Ishikawa (cell line): ENCODE measurements at regions not wholly inside any gene's neighbourhood (a gene's known extent, or its start where the extent isn't known, plus 50 kb on each side); places are given as distances from the start of the nearest gene placed in this dataset.

Experiments
- CEBPB ChIP-seq: IDR thresholded peaks from 2 replicates; pipeline ENCODE4 v1.6.1; 2012
- CREB1 ChIP-seq: IDR thresholded peaks from 2 replicates; pipeline ENCODE4 v1.6.1; 2012; ENCODE audit warnings: low read depth
- EGR1 ChIP-seq: IDR thresholded peaks from 2 replicates; pipeline ENCODE4 v1.6.1; 2012
- EP300 ChIP-seq: IDR thresholded peaks from 2 replicates; pipeline ENCODE4 v1.6.1; 2012; ENCODE audit warnings: borderline replicate concordance
- FOXM1 ChIP-seq: IDR thresholded peaks from 2 replicates; pipeline ENCODE4 v1.6.1; 2012; ENCODE audit warnings: low read depth, borderline replicate concordance
- NFIC ChIP-seq: IDR thresholded peaks from 2 replicates; pipeline ENCODE4 v1.6.1; 2012
- RAD21 ChIP-seq: IDR thresholded peaks from 2 replicates; pipeline ENCODE4 v1.6.1; 2012; ENCODE audit warnings: low read depth
- TAF1 ChIP-seq: IDR thresholded peaks from 2 replicates; pipeline ENCODE4 v1.6.1; 2012; ENCODE audit warnings: low read depth, mild to moderate bottlenecking
- TCF12 ChIP-seq: IDR thresholded peaks from 2 replicates; pipeline ENCODE4 v1.6.1; 2012; ENCODE audit warnings: low read depth
- TEAD4 ChIP-seq: IDR thresholded peaks from 2 replicates; pipeline ENCODE4 v1.6.1; 2012
- YY1 ChIP-seq: IDR thresholded peaks from 2 replicates; pipeline ENCODE4 v1.6.1; 2012; ENCODE audit warnings: low read depth
- ZBTB7A ChIP-seq: IDR thresholded peaks from 2 replicates; pipeline ENCODE4 v1.6.1; 2012; ENCODE audit warnings: low read depth
- TF ChIP-seq, protein P1 (sequence below): IDR thresholded peaks from 2 replicates; pipeline ENCODE4 v1.6.1; 2012; ENCODE audit warnings: low read depth, mild to moderate bottlenecking
- TF ChIP-seq, protein P2 (sequence below): IDR thresholded peaks from 2 replicates; pipeline ENCODE4 v1.6.1; 2012
- TF ChIP-seq, protein P3 (sequence below): IDR thresholded peaks from 2 replicates; pipeline ENCODE4 v1.6.1; 2012

DNA sequence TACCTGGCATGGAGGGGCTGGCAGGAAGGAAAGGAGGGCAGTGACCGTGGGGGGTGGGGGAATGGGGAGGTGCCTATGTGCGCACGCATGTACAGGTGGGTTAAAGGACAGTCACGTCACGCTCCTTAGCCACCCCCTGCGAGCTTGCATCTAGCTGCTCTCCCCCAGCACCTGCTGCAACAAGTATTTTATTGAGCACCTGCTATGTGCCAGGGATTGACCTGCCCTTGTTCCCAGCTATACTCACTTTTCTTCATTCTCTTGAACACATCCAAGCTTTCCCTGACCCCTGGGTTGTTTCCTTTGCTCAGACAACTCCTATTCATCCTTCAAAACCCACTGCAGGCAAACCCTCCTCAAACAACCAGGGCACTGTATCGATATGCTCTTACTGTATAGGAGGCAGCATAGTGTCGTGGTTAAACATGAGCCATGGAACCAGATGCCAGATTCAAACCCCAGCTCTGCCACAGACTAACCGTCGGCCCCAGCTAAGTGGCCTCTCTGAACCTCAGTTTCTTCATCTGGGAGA, 155.2 kb upstream of the CIBAR2 start:
- TF ChIP-seq EGR1 (no peak), TEAD4 (no peak)
- TF ChIP-seq, protein P1, sequence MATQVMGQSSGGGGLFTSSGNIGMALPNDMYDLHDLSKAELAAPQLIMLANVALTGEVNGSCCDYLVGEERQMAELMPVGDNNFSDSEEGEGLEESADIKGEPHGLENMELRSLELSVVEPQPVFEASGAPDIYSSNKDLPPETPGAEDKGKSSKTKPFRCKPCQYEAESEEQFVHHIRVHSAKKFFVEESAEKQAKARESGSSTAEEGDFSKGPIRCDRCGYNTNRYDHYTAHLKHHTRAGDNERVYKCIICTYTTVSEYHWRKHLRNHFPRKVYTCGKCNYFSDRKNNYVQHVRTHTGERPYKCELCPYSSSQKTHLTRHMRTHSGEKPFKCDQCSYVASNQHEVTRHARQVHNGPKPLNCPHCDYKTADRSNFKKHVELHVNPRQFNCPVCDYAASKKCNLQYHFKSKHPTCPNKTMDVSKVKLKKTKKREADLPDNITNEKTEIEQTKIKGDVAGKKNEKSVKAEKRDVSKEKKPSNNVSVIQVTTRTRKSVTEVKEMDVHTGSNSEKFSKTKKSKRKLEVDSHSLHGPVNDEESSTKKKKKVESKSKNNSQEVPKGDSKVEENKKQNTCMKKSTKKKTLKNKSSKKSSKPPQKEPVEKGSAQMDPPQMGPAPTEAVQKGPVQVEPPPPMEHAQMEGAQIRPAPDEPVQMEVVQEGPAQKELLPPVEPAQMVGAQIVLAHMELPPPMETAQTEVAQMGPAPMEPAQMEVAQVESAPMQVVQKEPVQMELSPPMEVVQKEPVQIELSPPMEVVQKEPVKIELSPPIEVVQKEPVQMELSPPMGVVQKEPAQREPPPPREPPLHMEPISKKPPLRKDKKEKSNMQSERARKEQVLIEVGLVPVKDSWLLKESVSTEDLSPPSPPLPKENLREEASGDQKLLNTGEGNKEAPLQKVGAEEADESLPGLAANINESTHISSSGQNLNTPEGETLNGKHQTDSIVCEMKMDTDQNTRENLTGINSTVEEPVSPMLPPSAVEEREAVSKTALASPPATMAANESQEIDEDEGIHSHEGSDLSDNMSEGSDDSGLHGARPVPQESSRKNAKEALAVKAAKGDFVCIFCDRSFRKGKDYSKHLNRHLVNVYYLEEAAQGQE: no peak

DNA sequence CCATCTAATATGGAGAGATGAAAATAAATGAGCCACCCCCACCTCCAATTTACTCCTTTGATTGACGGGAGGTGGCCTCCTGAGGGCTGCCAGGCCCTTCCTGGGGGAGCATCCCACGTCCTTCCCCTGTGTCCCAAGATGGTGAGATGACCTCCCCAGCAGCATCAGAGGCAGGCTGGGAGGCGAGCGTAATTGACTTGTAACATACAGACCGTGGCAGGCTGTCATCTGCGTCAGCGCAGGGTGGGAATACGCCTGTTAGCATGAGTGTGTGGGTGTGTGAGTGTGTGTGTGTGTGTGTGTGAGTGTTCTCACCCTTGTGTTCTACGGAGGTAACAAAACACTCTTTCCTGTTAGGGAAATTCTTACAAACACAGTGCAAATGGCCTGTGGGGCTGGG, 156.9 kb upstream of the CIBAR2 start:
- TF ChIP-seq TAF1 (no peak), RAD21 (no peak), TEAD4 (no peak), EP300 (no peak), ZBTB7A (no peak), CREB1 (no peak), YY1 (no peak), EGR1 (no peak), CEBPB (no peak), FOXM1 (no peak)
- TF ChIP-seq, protein P2, sequence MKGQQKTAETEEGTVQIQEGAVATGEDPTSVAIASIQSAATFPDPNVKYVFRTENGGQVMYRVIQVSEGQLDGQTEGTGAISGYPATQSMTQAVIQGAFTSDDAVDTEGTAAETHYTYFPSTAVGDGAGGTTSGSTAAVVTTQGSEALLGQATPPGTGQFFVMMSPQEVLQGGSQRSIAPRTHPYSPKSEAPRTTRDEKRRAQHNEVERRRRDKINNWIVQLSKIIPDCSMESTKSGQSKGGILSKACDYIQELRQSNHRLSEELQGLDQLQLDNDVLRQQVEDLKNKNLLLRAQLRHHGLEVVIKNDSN: no peak
- TF ChIP-seq, protein P1: no peak

DNA sequence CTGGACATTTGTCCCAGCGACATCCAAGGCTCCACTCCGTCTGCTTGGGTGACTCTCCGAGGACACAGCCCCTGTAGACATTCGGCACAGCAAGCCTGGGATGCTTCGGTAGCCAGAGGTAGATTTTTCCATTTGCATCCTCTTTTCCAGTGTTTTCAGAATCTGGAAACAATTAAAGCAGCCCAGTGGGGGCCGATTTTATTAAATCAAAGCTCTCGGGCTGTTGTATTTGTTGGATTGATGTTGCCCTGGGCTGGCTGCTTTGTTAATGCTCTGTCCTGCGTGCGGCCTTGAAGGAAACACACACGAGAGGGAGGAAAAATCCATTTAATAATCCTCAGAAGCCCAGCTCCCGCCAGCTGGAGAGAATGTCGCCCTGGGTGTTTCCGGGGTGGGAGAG, 158.1 kb upstream of the CIBAR2 start:
- TF ChIP-seq TCF12 (no peak), CEBPB (no peak), ZBTB7A (no peak), CREB1 (no peak), TAF1 (no peak), EP300 (no peak), YY1 (no peak), RAD21 (no peak), EGR1 (no peak), TEAD4 (no peak), FOXM1 (no peak), NFIC (no peak)
- TF ChIP-seq, protein P1: no peak
- TF ChIP-seq, protein P3, sequence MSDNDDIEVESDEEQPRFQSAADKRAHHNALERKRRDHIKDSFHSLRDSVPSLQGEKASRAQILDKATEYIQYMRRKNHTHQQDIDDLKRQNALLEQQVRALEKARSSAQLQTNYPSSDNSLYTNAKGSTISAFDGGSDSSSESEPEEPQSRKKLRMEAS: no peak
- TF ChIP-seq, protein P2: no peak

DNA sequence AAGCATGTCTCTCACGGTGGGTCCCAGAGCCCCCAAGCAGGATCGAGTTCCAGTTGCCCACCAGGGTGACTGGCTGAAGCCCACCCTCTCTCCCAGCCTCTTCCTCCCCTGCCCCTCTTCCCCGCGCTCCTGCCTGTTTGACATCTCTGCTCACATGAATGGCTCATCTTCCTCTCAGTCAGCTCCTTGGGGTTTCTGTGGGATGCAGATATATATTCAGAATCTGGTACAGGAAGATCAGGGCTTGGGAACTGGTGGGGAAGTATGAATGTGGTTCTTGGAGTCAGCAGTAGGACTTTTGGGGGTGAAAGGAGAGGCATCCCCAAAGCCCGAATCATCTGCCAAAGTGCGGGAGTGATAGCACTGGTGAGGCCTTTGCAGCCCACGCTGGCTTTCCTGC, 158.9 kb upstream of the CIBAR2 start:
- TF ChIP-seq TAF1: no peak
- TF ChIP-seq FOXM1: no peak
- TF ChIP-seq, protein P2: no peak
- no peak for TF ChIP-seq NFIC

DNA sequence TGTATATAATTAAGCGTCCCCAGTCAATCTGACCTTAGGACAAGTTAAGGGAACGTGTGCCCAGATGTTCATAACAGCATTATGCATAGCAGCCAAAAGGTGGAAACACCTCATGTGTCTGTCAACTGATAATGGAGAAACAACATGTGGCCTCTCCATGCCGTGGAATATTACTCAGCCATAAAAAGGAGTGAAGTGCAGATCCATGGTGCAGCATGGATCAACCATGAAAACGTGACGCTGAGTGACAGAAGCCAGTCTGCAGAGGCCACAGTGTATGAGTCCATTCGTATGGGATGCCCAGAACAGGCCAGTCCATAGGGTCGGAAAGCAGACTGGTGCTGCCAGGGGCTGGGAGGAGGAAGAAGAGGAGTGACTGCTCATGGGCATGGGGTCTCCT, 161.0 kb upstream of the CIBAR2 start:
- TF ChIP-seq NFIC (no peak), TEAD4 (no peak), ZBTB7A (no peak), TCF12 (no peak), EP300 (no peak), EGR1 (no peak), FOXM1 (no peak), YY1 (no peak), RAD21 (no peak), CREB1 (no peak)
- TF ChIP-seq, protein P3: no peak
- TF ChIP-seq, protein P1: no peak
- TF ChIP-seq, protein P2: no peak
